ENCODE measurements at regions not wholly inside any gene's neighbourhood (a gene's known extent, or its start where the extent isn't known, plus 50 kb on each side); places are given as distances from the start of the nearest gene placed in this dataset.

DNA sequence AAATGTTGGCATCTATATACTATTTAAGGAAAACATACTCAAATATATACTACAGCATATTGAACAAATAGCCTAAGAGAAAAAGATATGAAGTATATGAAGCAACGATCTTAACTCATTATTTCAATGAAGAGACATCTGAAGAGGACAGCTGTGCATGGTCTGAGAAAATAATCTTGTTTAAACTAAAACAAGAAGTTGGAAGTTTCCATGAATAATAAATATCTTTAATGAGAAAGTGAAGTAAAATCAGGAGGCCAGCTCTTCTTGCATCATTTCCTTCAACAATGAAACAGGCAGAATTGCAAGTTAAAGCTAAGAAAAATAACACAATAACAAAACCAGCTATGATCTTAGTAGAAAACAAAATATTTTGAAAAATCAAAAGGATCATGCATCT is 1265.4 kb upstream of the MAP3K7 start:
- TF ChIP-seq, protein P1, sequence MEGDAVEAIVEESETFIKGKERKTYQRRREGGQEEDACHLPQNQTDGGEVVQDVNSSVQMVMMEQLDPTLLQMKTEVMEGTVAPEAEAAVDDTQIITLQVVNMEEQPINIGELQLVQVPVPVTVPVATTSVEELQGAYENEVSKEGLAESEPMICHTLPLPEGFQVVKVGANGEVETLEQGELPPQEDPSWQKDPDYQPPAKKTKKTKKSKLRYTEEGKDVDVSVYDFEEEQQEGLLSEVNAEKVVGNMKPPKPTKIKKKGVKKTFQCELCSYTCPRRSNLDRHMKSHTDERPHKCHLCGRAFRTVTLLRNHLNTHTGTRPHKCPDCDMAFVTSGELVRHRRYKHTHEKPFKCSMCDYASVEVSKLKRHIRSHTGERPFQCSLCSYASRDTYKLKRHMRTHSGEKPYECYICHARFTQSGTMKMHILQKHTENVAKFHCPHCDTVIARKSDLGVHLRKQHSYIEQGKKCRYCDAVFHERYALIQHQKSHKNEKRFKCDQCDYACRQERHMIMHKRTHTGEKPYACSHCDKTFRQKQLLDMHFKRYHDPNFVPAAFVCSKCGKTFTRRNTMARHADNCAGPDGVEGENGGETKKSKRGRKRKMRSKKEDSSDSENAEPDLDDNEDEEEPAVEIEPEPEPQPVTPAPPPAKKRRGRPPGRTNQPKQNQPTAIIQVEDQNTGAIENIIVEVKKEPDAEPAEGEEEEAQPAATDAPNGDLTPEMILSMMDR (IDR thresholded peaks at IDR 0.05; ENCODE audit: partially characterized antibody, unreplicated experiment): no peak
- peaks cover 6% of the 10 kb centered on the region for H3K4me1 Mint-ChIP-seq (ENCODE audit: low read depth, unreplicated experiment)
- H3K27me3 Mint-ChIP-seq (ENCODE audit: unreplicated experiment): no peaks in the 10 kb centered on the region
- no peak for DNase-seq
- H3K9me3 Mint-ChIP-seq (ENCODE audit: unreplicated experiment): no peaks in the 10 kb centered on the region
- no peak overlapping the region for H3K4me3 Mint-ChIP-seq (ENCODE audit: unreplicated experiment)
- no peak overlapping the region for H3K27ac Mint-ChIP-seq (ENCODE audit: unreplicated experiment)
- no peaks in the 10 kb centered on the region for H3K36me3 Mint-ChIP-seq (ENCODE audit: unreplicated experiment)

DNA sequence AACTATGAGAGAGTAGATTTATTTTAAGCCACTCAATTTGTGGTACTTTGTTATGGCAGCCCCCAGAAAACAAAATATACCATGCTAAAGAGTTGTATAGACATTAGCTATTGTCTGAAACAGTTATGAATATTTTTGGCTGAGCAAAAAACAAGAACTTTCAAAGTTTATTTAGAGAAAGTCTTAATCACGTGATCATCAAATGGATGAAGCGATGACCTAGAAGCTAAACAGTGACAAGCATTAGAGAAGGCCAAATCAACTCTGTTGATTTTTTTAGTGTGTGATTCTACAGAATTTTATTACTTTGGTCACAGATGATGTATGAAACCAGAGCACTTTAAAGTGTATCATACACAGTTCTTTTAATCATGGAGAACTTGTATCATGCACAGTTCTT is 1247.9 kb upstream of the MAP3K7 start:
- no peaks in the 10 kb centered on the region for H3K36me3 Mint-ChIP-seq (ENCODE audit: unreplicated experiment)
- no peak overlapping the region for H3K27ac Mint-ChIP-seq (ENCODE audit: unreplicated experiment)
- H3K9me3 Mint-ChIP-seq (ENCODE audit: unreplicated experiment): peaks cover 2% of the 10 kb centered on the region
- H3K27me3 Mint-ChIP-seq (ENCODE audit: unreplicated experiment): no peaks in the 10 kb centered on the region
- DNase-seq: no peak
- H3K4me3 Mint-ChIP-seq (ENCODE audit: unreplicated experiment): no peak overlapping the region
- TF ChIP-seq, protein P1 (IDR thresholded peaks at IDR 0.05; ENCODE audit: partially characterized antibody, unreplicated experiment): no peak
- no peaks in the 10 kb centered on the region for H3K4me1 Mint-ChIP-seq (ENCODE audit: low read depth, unreplicated experiment)

DNA sequence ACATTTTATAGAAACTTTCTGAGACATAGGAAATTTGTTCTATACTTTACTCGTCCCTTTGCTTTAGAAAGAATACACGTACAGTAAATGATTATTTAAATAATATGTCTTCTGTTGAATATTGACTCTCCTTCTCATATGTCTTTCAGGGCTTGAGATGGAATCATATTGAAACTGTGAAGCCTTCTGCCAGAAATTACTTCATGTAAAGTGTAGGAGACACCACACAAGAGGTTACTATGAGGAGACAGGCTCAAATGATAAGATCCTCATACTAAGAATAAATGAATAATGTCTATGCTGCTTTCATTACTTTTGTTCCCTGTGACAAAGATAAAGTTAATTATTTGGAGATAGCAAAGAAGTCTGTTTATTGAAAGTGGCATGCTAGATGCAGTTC is 1240.3 kb upstream of the MAP3K7 start:
- H3K36me3 Mint-ChIP-seq (ENCODE audit: unreplicated experiment): peaks cover 4% of the 10 kb centered on the region
- DNase-seq: no peak
- H3K4me3 Mint-ChIP-seq (ENCODE audit: unreplicated experiment): no peak overlapping the region
- no peak overlapping the region for H3K27ac Mint-ChIP-seq (ENCODE audit: unreplicated experiment)
- no peaks in the 10 kb centered on the region for H3K27me3 Mint-ChIP-seq (ENCODE audit: unreplicated experiment)
- no peaks in the 10 kb centered on the region for H3K9me3 Mint-ChIP-seq (ENCODE audit: unreplicated experiment)
- peaks cover 6% of the 10 kb centered on the region for H3K4me1 Mint-ChIP-seq (ENCODE audit: low read depth, unreplicated experiment)
- TF ChIP-seq, protein P1 (IDR thresholded peaks at IDR 0.05; ENCODE audit: partially characterized antibody, unreplicated experiment): no peak

DNA sequence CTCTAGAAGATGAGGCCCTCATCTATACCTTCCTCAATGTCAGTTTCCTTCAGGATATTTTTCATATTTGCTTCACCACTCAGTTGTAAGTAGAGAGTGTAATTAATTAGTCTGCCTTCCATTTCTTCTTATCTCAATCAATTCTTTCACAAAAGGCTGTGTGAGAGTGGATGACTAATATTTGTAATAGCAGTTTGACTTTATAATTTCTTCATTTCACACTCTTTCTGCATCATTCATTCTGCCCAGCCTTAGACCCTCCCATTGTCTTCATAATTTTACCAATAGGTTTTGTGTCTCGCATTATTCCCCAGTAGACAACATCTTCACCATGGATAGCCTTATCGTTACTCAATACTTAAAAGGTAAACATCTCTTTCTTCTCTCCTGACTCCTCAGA is 1239.3 kb upstream of the MAP3K7 start:
- no peak overlapping the region for H3K27ac Mint-ChIP-seq (ENCODE audit: unreplicated experiment)
- no peaks in the 10 kb centered on the region for H3K9me3 Mint-ChIP-seq (ENCODE audit: unreplicated experiment)
- peaks cover 4% of the 10 kb centered on the region for H3K36me3 Mint-ChIP-seq (ENCODE audit: unreplicated experiment)
- peaks cover 8% of the 10 kb centered on the region for H3K4me1 Mint-ChIP-seq (ENCODE audit: low read depth, unreplicated experiment)
- no peaks in the 10 kb centered on the region for H3K27me3 Mint-ChIP-seq (ENCODE audit: unreplicated experiment)
- no peak for DNase-seq
- TF ChIP-seq, protein P1 (IDR thresholded peaks at IDR 0.05; ENCODE audit: partially characterized antibody, unreplicated experiment): no peak
- H3K4me3 Mint-ChIP-seq (ENCODE audit: unreplicated experiment): no peak overlapping the region

DNA sequence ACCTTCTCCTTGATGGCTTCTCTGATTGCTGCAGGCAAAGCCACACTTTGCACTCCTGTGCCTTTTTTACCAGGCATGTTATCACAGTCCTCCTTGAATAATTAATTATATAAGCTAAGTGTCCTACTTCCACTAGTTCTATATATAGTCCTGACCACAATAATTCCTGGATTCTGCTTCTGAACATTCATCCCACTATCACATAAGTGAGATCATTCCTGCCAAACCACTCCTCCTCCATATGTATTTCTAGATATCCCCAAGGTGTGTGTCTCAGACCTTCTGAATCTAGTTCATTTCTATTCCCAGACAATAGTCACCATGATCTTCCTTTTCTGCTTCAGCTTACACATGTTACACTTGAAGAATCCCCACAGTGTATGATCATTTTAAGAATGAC is 1237.5 kb upstream of the MAP3K7 start:
- no peak overlapping the region for H3K4me3 Mint-ChIP-seq (ENCODE audit: unreplicated experiment)
- no peak for DNase-seq
- H3K4me1 Mint-ChIP-seq (ENCODE audit: low read depth, unreplicated experiment): peaks cover 8% of the 10 kb centered on the region
- peaks cover 4% of the 10 kb centered on the region for H3K36me3 Mint-ChIP-seq (ENCODE audit: unreplicated experiment)
- TF ChIP-seq, protein P1 (IDR thresholded peaks at IDR 0.05; ENCODE audit: partially characterized antibody, unreplicated experiment): no peak
- no peaks in the 10 kb centered on the region for H3K9me3 Mint-ChIP-seq (ENCODE audit: unreplicated experiment)
- no peaks in the 10 kb centered on the region for H3K27me3 Mint-ChIP-seq (ENCODE audit: unreplicated experiment)
- H3K27ac Mint-ChIP-seq (ENCODE audit: unreplicated experiment): no peak overlapping the region

Data from glutamatergic neuron (in vitro differentiated cells).